ENCODE measurements at regions not wholly inside any gene's neighbourhood (a gene's known extent, or its start where the extent isn't known, plus 50 kb on each side); places are given as distances from the start of the nearest gene placed in this dataset.

- Histone ChIP-seq H3K9me2 (ENCODE audit: insufficient read depth, low read length) (no peaks in the 10 kb centered on the region), H3K9me3 (ENCODE audit: low read length) (no peaks in the 10 kb centered on the region), H3K27ac (ENCODE audit: low read length) (no peak overlapping the region), H3K4me3 (ENCODE audit: low read length) (no peak overlapping the region), H3K36me3 (ENCODE audit: insufficient read depth, low read length) (no peaks in the 10 kb centered on the region), H3K4me2 (ENCODE audit: low read length) (no peak overlapping the region), H3K27me3 (ENCODE audit: insufficient read depth, low read depth, low read length) (no peaks in the 10 kb centered on the region), H3F3A (ENCODE audit: insufficient read depth, low read length, poor library complexity, severe bottlenecking) (no peaks in the 10 kb centered on the region), H3K9ac (ENCODE audit: low read length) (no peak overlapping the region), H4K20me1 (ENCODE audit: insufficient read depth) (no peaks in the 10 kb centered on the region), H2AFZ (ENCODE audit: low read depth, low read length) (no peak overlapping the region), H3K79me2 (replicated peaks; ENCODE audit: insufficient read depth, low read length) (no peaks in the 10 kb centered on the region)
- TF ChIP-seq EZH2 (IDR thresholded peaks at IDR 0.05; ENCODE audit: borderline replicate concordance, insufficient read depth, low read length, poor library complexity, severe bottlenecking) (no peak), SMC3 (conservative IDR thresholded peaks at IDR 0.05; ENCODE audit: poor library complexity) (no peak), RAD21 (conservative IDR thresholded peaks at IDR 0.05) (no peak), POLR2AphosphoS5 (IDR thresholded peaks at IDR 0.05) (no peak), MXI1 (conservative IDR thresholded peaks at IDR 0.05; ENCODE audit: poor library complexity, severe bottlenecking) (no peak), EP300 (conservative IDR thresholded peaks at IDR 0.05; ENCODE audit: poor library complexity, severe bottlenecking) (no peak), TAF1 (IDR thresholded peaks at IDR 0.05; ENCODE audit: low read depth) (no peak)
- TF ChIP-seq, protein P1, sequence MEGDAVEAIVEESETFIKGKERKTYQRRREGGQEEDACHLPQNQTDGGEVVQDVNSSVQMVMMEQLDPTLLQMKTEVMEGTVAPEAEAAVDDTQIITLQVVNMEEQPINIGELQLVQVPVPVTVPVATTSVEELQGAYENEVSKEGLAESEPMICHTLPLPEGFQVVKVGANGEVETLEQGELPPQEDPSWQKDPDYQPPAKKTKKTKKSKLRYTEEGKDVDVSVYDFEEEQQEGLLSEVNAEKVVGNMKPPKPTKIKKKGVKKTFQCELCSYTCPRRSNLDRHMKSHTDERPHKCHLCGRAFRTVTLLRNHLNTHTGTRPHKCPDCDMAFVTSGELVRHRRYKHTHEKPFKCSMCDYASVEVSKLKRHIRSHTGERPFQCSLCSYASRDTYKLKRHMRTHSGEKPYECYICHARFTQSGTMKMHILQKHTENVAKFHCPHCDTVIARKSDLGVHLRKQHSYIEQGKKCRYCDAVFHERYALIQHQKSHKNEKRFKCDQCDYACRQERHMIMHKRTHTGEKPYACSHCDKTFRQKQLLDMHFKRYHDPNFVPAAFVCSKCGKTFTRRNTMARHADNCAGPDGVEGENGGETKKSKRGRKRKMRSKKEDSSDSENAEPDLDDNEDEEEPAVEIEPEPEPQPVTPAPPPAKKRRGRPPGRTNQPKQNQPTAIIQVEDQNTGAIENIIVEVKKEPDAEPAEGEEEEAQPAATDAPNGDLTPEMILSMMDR (IDR thresholded peaks at IDR 0.05; ENCODE audit: poor library complexity, severe bottlenecking): no peak
- TF ChIP-seq, protein P2, sequence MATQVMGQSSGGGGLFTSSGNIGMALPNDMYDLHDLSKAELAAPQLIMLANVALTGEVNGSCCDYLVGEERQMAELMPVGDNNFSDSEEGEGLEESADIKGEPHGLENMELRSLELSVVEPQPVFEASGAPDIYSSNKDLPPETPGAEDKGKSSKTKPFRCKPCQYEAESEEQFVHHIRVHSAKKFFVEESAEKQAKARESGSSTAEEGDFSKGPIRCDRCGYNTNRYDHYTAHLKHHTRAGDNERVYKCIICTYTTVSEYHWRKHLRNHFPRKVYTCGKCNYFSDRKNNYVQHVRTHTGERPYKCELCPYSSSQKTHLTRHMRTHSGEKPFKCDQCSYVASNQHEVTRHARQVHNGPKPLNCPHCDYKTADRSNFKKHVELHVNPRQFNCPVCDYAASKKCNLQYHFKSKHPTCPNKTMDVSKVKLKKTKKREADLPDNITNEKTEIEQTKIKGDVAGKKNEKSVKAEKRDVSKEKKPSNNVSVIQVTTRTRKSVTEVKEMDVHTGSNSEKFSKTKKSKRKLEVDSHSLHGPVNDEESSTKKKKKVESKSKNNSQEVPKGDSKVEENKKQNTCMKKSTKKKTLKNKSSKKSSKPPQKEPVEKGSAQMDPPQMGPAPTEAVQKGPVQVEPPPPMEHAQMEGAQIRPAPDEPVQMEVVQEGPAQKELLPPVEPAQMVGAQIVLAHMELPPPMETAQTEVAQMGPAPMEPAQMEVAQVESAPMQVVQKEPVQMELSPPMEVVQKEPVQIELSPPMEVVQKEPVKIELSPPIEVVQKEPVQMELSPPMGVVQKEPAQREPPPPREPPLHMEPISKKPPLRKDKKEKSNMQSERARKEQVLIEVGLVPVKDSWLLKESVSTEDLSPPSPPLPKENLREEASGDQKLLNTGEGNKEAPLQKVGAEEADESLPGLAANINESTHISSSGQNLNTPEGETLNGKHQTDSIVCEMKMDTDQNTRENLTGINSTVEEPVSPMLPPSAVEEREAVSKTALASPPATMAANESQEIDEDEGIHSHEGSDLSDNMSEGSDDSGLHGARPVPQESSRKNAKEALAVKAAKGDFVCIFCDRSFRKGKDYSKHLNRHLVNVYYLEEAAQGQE (IDR thresholded peaks at IDR 0.05; ENCODE audit: borderline replicate concordance): no peak
These were observed 70.8 kb upstream of the FGF14 start for GRCh38 chr13:102472650-102473049.

DNA sequence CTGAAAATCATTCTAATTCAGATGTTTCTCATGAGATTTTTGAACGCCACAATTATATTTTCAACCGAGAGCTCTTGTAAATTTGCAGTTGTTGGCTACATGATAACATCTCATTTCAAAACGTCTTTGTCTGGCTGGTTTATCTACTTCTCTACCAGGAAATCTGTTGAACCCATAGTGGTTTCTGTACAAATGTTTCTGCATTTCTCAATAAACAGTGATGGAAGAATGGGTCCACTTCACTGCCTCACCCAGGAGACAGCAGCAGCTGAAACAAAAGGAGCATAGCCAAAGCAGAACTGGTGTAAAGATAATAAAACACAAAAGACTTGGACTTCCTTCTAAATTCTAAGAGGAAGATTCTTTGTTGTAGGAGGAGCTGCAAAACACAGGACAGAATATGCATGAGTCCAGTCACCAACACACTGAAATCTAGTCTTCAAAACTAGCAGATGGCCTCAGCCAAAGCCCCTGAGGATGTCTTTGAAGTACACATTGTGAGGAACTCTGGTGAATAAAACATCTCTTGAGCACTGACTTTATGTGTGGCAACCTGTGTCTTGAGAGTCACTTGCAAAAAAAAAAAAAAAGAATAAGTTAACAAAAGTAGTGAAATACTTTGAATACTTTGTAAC lies 68.6 kb upstream of the FGF14 start:
- Histone ChIP-seq H3K79me2 (replicated peaks; ENCODE audit: insufficient read depth, low read length) (no peaks in the 10 kb centered on the region), H3K9me2 (ENCODE audit: insufficient read depth, low read length) (no peaks in the 10 kb centered on the region), H3K36me3 (ENCODE audit: insufficient read depth, low read length) (no peaks in the 10 kb centered on the region), H4K20me1 (ENCODE audit: insufficient read depth) (no peaks in the 10 kb centered on the region), H3F3A (ENCODE audit: insufficient read depth, low read length, poor library complexity, severe bottlenecking) (no peaks in the 10 kb centered on the region), H3K4me2 (ENCODE audit: low read length) (no peak overlapping the region), H3K4me3 (ENCODE audit: low read length) (no peak overlapping the region), H3K27me3 (ENCODE audit: insufficient read depth, low read depth, low read length) (no peaks in the 10 kb centered on the region), H2AFZ (ENCODE audit: low read depth, low read length) (no peak overlapping the region), H3K27ac (ENCODE audit: low read length) (no peak overlapping the region), H3K9me3 (ENCODE audit: low read length) (no peaks in the 10 kb centered on the region), H3K9ac (ENCODE audit: low read length) (no peak overlapping the region)
- TF ChIP-seq SMC3 (conservative IDR thresholded peaks at IDR 0.05; ENCODE audit: poor library complexity) (no peak), EZH2 (IDR thresholded peaks at IDR 0.05; ENCODE audit: borderline replicate concordance, insufficient read depth, low read length, poor library complexity, severe bottlenecking) (no peak), TAF1 (IDR thresholded peaks at IDR 0.05; ENCODE audit: low read depth) (no peak), EP300 (conservative IDR thresholded peaks at IDR 0.05; ENCODE audit: poor library complexity, severe bottlenecking) (no peak), RAD21 (conservative IDR thresholded peaks at IDR 0.05) (no peak), POLR2AphosphoS5 (IDR thresholded peaks at IDR 0.05) (no peak), MXI1 (conservative IDR thresholded peaks at IDR 0.05; ENCODE audit: poor library complexity, severe bottlenecking) (no peak)
- TF ChIP-seq, protein P1 (IDR thresholded peaks at IDR 0.05; ENCODE audit: poor library complexity, severe bottlenecking): no peak
- TF ChIP-seq, protein P2 (IDR thresholded peaks at IDR 0.05; ENCODE audit: borderline replicate concordance): no peak
